Hematopoietic multipotent progenitor cell treated with erythropoietin and hydrocortisone succinate and interleukin-3 and kit ligand, for 8 days (in vitro differentiated cells): ENCODE measurements at regions not wholly inside any gene's neighbourhood (a gene's known extent, or its start where the extent isn't known, plus 50 kb on each side); places are given as distances from the start of the nearest gene placed in this dataset.

ENCODE experiments used
- DNase-seq: peaks from one replicate; pipeline ENCODE4 v3.0.0-alpha.2; 2015

GRCh38 chr3:72145506-72146380, 360.8 kb upstream of the PROK2 start:
- no peak for DNase-seq

GRCh38 chr3:72144773-72145505, 360.0 kb upstream of the PROK2 start:
- DNase-seq, result peak; percentile 95

- no peak for DNase-seq
Observed at GRCh38 chr3:72143966-72144717, 359.2 kb upstream of the PROK2 start.

GRCh38 chr3:72143322-72143721, 358.4 kb upstream of the PROK2 start:
- no peak for DNase-seq

DNA sequence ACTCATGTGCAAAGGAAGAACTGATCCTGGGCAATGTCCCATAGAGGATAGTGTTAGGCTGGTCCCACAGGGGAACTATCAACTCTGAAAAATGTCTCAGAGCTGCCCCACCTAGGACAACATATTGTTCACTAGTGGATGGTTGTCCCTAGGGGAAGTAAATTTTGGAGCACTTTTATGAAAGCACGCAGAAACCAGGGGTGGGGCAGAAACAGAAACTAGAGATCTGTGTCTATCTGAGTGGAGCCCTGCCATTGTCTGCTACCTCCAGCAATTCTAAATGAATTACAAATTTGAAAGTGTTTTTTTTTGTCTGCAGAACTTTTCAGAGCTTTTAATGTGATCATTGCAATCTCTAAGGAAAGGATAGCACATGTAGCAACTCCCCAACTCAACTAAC, 357.1 kb upstream of the PROK2 start:
- no peak for DNase-seq

DNA sequence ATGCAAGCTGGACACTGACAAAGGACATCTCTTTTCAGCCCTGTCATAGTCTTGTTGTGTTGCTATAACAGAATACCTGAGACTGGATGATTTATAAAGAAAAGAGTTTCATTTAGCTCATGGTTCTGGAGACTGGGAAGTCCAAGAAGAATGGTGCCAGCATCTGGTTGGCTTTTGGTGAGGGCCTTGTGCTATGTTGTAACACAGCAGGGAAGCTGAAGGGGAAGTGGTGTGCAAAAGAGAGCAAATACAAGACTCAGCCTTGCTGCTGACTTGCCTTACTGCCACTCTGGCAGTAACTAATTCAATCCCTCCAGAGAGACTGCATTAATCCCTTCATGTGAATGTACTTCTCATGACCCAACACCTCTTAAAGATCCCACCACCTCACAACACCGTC, 356.3 kb upstream of the PROK2 start:
- DNase-seq, result no peak

GRCh38 chr3:72139316-72139715, 354.4 kb upstream of the PROK2 start:
- no peak for DNase-seq

DNA sequence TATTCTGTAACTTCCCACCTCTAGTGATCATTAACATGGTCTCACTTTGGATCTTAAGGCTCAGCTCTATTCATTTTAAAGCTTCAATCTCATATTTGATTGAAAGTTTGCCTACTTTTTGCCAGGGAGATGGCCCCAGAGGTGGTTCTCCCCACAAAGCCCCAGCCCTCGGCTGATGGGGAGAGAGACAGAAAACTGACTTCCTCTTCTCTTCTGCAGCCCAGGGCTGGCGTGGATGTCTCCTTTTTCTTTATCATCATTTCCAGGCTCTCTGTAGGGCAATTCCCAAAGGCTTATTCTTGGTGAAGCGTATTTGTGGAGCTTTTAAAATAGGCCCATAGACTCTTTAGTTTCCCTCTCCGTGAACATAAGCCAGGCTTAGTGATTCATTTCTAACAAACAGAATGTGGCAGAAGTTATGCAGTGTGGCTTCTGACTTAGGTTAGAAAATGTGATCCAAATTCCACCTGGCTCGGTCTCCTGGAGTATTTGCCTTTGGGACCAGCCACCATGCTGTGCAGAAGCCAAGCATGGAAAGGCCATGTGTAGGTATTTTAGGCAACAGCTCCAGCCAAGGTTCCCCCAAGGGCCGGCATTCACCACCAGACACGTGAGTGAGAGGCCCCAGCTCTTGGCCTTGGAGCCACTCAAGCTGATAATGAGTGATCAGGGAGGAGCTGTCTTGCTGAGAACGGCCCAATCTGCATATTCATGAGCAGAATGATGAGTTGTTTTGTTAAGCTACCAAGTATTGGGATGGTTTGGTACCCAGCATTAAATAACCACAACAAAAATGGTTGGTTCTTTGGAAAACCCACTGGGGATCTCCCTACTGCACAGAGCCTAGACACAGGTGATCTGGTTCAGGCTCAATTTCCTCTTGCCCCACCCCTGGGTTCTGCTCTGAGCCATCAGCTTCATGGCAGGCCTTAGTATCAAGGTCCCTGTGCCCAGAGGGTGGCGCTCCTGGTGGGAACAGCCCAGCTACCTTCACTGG, 353.2 kb upstream of the PROK2 start:
- no peak for DNase-seq

- DNase-seq, result no peak
Observed at GRCh38 chr3:72135636-72136035, 350.7 kb upstream of the PROK2 start.

DNA sequence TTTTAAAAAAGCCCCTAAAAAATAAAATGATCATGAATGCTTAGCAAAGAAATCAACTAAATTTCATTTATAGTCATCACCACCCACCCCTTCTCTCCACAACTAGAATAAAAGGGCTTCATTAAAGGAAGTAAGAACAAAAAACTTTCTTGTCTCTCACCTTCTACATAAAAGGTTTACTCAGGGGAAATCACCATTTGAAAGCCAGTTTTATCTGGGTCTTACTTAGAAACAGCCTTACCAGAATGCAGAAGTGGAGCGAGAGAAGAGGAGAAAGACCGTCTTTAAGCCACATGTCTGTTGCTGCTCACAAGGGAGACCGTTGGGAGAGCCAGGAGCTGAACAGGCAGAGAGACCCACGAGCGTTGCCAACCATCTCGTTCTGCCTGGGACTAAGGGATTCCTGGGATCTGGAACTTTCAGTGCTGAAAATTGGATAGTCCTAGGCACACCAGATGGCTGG, 350.1 kb upstream of the PROK2 start:
- DNase-seq, result no peak

DNA sequence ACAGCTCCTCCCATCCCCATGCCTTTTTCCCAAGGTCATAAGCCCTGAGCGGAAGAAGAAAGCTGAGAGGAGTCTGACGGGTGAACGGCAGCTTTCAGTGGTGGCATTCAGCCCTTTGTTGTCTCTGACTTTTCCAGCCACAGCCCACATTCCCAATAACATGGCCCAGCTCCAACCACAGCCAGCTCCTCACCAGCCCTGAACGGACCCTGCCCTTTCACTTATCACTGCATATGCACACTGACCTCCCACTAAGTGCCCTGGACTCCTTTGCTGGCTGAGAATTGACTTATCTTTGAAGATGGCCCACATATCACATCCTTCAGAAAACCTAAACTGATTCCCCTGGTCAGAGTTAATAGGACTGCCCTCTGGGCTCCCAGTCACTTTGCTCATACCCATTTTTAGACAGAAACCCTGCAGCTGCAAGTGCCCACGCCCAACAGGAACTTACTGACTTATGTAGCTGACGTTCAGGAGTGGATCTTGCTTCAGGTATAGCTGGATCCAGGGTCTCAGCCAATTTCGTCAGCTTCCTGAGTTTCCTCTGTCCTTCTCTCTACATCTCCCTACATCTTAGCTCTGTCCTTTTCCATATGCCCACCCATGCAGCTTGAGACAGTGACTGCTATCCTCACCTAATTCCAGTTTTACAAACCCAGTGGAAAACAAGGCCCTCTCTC, 348.5 kb upstream of the PROK2 start:
- no peak for DNase-seq

DNA sequence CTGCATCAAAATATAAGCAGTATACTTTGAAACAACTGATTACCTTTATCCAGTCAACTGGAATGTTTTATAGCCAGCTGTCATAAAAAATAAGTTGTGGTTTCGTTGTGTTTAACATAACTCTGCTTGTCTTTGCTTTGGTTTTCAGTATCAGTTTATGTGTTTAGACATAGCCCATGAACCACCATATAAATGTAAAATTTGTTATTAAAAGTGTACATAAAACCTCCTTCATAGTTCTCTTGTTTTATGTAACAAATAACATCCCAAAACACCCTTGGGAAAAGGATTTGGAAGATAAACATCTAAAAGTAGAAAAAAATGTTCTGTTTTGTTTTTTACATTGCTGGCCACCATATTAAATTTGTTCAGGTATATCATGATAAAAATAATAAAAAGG, 347.0 kb upstream of the PROK2 start:
- DNase-seq, result no peak

GRCh38 chr3:72130565-72130964, 345.6 kb upstream of the PROK2 start:
- no peak for DNase-seq

DNA sequence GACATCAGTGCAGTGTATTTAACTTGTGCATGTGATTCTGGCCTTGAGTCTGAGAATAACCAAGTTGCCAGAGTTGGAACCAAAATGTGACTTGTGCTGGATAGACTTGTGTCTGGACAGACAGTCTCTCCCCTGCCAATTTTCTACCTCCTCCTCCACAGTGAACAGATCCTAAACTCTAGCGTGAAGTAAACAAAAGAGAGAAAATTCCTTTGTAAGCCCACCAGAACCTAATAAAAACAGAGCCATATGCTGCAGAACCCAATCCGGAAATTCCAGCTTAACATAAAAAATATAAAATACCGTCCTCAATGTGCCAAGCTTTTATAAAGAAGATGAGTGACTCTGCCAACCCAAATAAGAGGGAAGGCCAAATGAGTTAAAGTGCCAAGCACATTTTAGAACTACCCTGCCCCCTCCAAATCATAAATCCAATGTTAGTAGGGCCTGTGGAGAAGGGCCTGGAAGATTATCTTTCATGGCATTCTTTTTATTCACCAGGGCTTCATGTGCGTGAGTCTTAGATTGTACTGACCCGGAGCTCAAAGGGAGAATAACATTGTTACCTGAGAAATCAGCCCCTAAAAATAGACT, 344.6 kb upstream of the PROK2 start:
- no peak for DNase-seq

GRCh38 chr3:72128921-72129320, 344.0 kb upstream of the PROK2 start:
- no peak for DNase-seq

DNA sequence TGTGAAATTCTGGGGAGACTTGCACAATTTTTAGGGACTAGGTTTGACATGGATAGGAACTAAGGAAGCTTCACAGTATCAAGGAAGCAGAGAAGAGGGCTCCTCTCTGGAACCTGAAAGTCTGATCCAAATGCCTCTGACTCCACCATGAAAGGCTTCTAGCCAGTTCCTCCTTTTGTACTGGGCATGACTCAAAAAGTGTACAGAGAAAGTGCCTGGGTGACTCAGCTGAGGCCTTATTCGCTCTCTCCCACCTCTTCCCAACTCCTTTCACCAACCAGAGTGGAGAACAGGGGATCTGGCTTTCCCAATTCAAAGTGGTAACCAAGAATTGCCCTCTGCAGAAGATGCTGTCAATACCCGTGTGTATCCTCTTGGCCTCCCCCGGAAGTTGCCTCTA, 342.9 kb upstream of the PROK2 start:
- no peak for DNase-seq

DNA sequence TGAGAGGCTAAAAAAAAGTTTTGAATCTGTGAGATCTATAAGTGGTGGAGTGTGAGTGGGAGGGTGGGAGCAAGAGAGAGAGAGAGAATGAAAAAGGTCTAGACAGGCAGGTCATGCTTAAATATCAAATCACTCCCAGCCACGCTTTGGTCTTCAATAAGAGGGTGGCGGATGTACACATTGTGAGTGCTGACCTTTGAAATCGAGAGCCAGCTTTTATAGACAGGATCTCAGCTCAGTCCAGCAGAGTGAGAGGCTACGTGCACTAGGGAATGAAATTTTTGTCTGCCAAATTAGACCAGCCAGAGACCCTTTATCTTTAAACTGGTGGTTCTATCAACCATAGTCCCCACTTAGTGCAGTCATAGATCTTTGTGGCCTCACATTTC, 342.3 kb upstream of the PROK2 start:
- no peak for DNase-seq

- DNase-seq, result no peak
Observed at GRCh38 chr3:72126441-72127223, 341.7 kb upstream of the PROK2 start.

DNA sequence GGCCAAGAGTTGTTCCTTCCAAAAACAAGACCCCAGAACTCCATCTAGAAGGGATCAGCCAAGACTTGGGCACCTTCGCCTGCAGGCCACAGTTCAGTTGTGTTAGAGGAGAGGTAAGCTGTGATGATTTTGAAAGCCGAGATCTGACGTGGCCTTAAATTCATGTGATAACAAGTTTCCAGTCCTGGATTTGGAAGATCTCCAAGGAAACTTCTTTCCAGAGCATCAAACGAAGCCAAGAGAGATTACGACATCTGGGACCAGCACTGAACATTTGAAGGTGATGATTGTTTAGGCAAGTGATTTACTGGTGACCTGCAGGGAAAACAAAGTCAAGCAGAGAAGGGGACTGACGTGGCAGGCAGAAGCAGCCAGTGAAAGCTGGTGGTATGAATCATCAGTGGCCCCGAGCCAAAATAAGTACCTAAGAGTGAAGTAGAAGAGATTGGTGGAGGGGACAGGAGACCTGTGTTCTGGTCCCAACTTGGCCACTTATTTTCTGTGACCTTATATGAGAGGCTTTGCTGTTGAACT, 339.0 kb upstream of the PROK2 start:
- DNase-seq, result no peak
